HepG2 (cell line): ENCODE measurements at regions not wholly inside any gene's neighbourhood (a gene's known extent, or its start where the extent isn't known, plus 50 kb on each side); places are given as distances from the start of the nearest gene placed in this dataset.

Experiments used
- NR2C2 ChIP-seq: sonication (generic); formaldehyde crosslinking; IDR thresholded peaks from 2 replicates; pipeline ENCODE4 v1.4.0; 2020; ENCODE audit warnings: missing genetic modification reagents, mild to moderate bottlenecking, moderate library complexity, borderline replicate concordance
- TF ChIP-seq, protein P1 (sequence below): sonication (generic); formaldehyde crosslinking; IDR thresholded peaks from 2 replicates; pipeline ENCODE4 v1.5.0; 2020; ENCODE audit warnings: mild to moderate bottlenecking, missing genetic modification reagents, moderate library complexity
- TF ChIP-seq, protein P2 (sequence below): IDR thresholded peaks from 2 replicates; pipeline ENCODE4 v1.6.1; 2012; ENCODE audit warnings: inconsistent platforms

DNA sequence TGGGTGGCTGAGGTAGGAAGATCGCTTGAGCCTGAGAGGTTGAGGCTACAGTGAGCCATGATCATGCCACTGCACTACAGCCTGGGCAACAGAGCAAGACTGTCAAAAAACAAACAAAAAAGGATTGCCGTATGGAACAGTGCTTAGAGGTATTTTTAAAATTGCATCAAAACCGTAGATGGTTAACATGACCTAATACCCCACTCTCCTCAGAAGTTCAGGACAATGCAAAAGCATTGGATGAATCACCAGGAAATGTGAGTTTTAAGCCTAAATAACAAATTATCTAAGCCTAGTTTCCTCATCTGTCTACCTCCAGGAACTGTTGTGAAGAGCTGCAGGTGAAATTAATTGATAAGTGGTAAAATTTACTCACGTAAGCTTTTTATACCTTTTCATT, 123.8 kb upstream of the ID4 start:
- TF ChIP-seq, protein P1, sequence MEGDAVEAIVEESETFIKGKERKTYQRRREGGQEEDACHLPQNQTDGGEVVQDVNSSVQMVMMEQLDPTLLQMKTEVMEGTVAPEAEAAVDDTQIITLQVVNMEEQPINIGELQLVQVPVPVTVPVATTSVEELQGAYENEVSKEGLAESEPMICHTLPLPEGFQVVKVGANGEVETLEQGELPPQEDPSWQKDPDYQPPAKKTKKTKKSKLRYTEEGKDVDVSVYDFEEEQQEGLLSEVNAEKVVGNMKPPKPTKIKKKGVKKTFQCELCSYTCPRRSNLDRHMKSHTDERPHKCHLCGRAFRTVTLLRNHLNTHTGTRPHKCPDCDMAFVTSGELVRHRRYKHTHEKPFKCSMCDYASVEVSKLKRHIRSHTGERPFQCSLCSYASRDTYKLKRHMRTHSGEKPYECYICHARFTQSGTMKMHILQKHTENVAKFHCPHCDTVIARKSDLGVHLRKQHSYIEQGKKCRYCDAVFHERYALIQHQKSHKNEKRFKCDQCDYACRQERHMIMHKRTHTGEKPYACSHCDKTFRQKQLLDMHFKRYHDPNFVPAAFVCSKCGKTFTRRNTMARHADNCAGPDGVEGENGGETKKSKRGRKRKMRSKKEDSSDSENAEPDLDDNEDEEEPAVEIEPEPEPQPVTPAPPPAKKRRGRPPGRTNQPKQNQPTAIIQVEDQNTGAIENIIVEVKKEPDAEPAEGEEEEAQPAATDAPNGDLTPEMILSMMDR (CRISPR knock-in tag) = no peak
- TF ChIP-seq, protein P2, sequence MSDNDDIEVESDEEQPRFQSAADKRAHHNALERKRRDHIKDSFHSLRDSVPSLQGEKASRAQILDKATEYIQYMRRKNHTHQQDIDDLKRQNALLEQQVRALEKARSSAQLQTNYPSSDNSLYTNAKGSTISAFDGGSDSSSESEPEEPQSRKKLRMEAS = no peak
- no peak for TF ChIP-seq NR2C2 (CRISPR knock-in tag)
